GM18502 (cell line): ENCODE measurements at regions not wholly inside any gene's neighbourhood (a gene's known extent, or its start where the extent isn't known, plus 50 kb on each side); places are given as distances from the start of the nearest gene placed in this dataset.
"Not testable (repeated sequence)": the region's sequence is repeated elsewhere in the genome, so short reads cannot be mapped to it uniquely, and the experiment has no call there.

Experiments
- ATAC-seq: cut with Tn5 transposase; IDR thresholded peaks from one replicate; pipeline ENCODE4 v1.9.1; 2021; ENCODE audit warnings: mild to moderate bottlenecking; ENCODE audit not compliant: unreplicated experiment, poor library complexity

DNA sequence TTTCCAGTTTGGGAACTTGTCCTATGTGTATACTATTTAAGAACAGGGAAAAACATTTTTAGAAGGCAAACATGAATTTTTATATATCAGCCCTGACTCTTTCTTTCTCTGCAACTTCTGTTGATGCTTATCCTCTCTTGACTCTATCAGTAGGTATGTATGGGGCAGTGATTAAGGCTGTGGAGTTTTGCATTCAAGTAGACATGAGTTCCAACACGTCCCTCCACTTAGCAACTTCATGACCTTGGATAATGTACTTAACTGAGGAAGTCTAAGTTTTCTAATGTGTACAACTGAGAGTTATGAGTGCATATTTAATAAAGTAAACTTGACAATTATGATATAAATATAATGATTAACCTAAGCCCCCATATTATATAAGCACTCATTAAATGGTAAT is 414.6 kb downstream of the TDRD3 start:
- no peak for ATAC-seq

DNA sequence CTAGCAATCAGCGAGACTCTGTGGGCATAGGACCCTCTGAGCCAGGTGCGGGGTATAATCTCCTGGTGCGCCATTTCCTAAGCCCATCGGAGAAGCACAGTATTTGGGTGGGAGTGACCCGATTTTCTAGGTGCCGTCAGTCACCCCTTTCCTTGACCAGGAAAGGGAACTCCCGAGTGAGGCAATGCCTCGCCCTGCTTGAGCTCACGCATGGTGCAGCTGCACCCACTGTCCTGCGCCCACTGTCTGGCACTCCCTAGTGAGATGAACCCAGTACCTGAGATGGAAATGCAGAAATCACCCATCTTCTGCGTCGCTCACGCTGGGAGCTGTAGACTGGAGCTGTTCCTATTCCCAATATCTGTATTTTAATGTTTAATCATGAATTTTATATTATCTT is 408.6 kb downstream of the TDRD3 start:
- not testable (repeated sequence) for ATAC-seq

GRCh38 chr13:60798503-60798902 is 401.5 kb downstream of the TDRD3 start:
- no peak for ATAC-seq

- ATAC-seq: no peak
Measured at GRCh38 chr13:60797112-60797511, 400.1 kb downstream of the TDRD3 start.

- no peak for ATAC-seq
Measured at GRCh38 chr13:60794751-60795150, 397.7 kb downstream of the TDRD3 start.

GRCh38 chr13:60790620-60791019 is 393.6 kb downstream of the TDRD3 start:
- no peak for ATAC-seq

DNA sequence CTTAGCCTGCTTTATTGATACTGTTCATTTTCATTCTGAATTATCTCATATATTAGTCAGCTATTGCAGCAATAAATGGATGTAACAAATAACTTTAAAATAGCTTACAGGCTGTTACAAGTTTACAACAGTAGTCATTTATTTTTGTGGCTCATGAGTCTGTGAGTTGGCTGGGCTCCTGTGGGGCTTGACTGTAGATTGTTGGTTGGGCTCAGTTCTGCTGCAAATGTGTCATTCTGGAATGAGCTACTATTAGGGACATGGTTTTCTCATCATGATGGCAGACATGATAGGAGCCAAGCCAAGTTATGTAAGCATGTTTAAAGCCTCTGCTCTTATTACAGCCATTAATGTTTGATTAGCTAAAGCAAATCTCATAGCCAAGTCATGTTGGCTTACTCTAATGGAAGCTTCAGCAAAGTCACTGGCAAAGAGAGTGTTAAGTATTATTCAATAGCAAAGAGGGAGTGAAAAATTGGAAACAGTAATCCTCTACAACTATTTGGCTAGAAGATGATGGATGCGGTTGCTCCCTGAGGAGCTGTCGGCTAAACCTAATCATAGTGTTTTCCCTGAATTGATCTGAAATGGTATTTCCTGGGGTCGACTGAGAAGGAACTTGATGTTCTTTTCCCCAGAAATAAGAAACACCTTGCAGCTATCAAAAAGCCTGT is 391.3 kb downstream of the TDRD3 start:
- no peak for ATAC-seq

- ATAC-seq: no peak
Measured at GRCh38 chr13:60787083-60787482, 390.1 kb downstream of the TDRD3 start.

GRCh38 chr13:60772726-60773125 is 375.7 kb downstream of the TDRD3 start:
- no peak for ATAC-seq

GRCh38 chr13:60765700-60766411 is 368.8 kb downstream of the TDRD3 start:
- no peak for ATAC-seq

DNA sequence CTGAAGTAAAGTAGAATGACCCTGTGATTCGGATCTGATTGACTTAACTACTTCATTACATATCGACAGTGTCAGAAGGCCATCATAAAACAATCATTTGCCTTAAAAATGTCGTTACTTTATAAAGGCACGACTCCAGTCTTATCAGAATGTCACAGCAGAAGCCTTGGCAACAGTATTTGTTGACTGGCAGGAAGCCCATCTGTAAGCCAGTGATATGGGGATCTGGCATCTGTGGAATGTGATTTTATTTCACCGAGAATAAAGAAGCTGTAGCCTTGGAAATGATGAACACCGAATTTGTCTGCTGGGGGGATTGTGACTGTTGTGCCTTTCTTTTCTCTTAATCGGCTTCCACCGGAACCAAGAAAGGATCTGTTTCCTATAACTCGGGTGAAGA is 362.5 kb downstream of the TDRD3 start:
- ATAC-seq: no peak

- no peak for ATAC-seq
Measured at GRCh38 chr13:60758637-60759036, 361.6 kb downstream of the TDRD3 start.

DNA sequence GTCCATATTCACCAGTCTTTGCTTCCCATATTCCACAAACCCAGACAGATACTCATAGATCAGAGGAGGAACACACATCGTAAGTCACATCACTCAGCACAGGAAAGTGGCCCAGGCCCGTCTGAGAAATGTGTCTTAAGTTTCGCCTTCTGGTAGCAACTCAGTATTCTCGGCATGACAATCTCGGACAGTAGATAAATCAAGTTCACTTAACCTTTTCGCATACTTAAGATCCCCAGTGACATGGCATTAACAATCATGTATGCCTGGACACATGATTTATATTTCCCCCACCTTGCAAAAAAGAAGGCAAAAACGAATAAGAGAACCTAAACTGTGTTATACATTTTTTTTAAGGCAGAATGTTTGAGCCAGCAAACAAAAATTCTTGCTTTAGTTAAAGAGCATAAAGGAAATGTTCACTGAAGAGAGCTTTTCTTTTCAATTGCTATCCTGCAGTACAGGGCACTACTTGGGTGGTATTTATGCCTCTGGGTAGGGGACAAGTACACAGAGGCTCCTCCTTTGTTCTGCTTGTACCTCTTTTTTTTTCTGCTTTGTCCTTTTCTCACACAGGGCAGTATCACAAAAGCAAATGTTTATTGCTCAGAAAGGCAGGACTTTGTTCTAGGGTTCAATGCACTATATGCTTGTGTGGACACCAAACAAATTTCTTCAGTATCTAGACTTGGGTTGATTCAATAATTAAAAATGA is 360.6 kb downstream of the TDRD3 start:
- no peak for ATAC-seq

DNA sequence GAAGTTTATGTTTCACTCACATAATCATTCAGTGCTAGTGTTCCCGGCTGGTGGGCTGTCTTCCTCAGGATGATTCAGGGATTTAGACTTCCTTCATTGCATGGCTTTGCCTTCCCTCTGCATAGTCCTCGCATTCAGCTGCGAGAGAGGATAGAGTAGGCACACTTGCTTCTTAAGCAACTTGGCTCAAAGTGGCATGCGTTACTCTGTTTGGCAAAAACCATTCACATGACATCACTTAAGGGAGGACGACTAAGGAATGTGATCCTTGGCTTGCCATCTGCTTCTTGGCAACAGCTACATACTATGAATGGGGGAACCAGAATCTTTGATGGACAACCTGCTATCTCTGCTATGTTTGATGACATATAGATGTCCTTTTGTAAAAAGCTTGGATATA is 359.3 kb downstream of the TDRD3 start:
- ATAC-seq: no peak

DNA sequence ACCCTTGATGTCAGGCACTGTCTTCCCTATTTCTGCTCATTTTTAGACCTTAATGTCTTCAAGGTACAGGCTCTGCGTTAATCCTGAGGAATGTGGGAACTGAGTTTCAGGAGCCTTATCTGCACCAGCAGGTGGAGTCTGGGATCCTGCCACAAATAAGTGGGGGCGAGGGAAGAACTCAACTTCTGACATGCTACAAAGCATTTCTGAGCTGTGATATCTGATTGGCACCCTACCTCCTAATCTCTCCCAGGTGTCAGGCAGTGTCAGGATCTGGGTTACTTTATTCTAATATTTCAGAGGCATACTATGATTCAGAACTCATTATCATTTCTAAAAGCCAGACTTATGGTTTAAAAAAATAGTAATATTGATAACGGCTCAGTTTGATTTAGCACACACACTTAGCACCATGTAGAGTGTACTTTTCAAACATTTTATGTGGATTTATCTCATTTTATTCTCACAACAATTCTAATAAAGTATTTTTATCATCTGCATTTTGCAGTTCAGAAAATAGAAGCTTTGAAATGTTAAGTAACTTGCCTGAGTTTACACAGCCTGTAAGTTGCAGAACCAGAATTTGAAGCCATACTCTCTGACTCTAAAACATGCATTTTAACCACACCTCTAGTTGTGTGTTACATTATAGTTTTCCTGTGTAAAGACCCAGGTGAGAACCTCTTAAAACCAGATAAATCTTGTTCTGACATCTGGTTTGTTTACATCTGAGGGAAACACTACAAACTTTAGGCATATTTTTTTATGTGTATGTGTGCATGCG is 358.6 kb downstream of the TDRD3 start:
- ATAC-seq: no peak

DNA sequence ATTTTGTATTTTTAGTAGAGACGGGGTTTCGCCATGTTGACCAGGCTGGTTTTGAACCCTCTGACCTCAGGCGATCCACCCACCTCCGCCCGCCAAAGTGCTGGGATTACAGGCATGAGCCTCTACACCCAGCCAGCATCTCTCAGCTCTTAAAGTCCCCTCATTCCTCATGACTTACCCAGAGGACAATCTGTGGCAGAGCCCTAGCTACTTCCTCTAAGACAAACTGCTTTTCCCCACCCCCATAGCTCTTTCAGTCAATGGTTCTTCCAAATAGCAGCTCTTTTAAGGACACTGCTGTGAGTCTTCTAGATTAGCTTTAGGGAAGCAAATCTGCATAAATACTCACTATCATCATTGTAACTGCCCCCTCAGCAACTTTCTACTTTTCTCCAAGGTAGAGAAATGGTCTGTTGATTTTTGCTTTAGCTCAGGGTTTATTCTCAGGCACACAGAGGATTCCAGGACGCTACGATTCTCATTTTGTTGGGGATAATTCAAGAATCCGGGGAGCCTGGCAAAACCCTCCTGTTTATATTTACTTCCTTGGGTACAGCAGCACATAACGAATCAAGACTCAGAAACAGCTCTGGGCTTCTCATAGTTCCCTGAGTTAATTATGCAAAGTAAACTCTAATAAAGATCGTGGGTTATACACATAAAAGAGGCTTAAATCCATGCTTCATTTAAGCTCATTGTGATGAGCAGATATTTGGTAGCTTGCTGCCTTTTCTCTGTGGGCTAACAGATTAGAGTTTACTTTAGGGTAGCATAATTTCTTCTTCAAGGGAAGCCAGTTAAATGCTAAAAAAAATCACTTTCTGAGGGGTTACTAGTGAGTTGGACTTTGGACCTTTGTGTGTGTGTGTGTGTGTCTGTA is 357.4 kb downstream of the TDRD3 start:
- ATAC-seq: no peak

- ATAC-seq: no peak
Measured at GRCh38 chr13:60753641-60754040, 356.6 kb downstream of the TDRD3 start.

- no peak for ATAC-seq
Measured at GRCh38 chr13:60745343-60745742, 348.3 kb downstream of the TDRD3 start.

- ATAC-seq: no peak
Measured at GRCh38 chr13:60733933-60734332, 336.9 kb downstream of the TDRD3 start.

DNA sequence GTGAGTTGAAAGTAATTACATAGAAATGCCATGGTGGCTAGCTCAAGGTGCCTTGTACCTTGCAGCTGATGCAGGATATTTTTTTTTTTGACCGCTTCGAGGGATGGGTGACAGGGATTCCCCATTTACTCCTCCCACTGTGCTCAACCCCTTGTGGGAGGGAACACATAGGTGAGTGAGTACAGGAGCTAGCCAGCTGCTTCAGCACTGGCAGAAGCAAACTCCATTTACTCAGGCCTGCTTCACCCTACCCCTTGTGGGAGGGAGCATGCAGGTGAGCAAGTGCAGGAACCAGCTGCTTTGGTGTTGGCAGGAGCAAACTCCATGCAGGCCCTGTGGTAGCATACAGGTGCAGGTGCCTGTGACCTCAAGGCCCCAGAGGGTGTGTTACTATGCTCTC is 330.1 kb downstream of the TDRD3 start:
- ATAC-seq: no peak
